Endothelial cell of umbilical vein (primary cell): ENCODE measurements at regions not wholly inside any gene's neighbourhood (a gene's known extent, or its start where the extent isn't known, plus 50 kb on each side); places are given as distances from the start of the nearest gene placed in this dataset.

Source experiments
- BruUV-seq: library from RNA; stranded (reverse); fragments of 400-500 nt; replicated peaks from 2 replicates; lab custom pipeline; 2021; lab: Mats Ljungman, UMichigan
- CTCF ChIA-PET: fragments of 300-600, 350-600 bp; sonication (Branson Sonifier 250); formaldehyde crosslinking; loops from one replicate; lab custom pipeline; 2021; ENCODE audit warnings: antibody characterized with exemption, inconsistent platforms; lab: Charles Lee
- POLR2A ChIA-PET: fragments of 300-600, 350-600 bp; sonication (Branson Sonifier 250); formaldehyde crosslinking; loops from one replicate; lab custom pipeline; 2021; ENCODE audit warnings: antibody characterized with exemption, inconsistent platforms; lab: Charles Lee
- DNase-seq: peaks from one replicate; pipeline ENCODE4 v3.0.0-alpha.2; 2011; ENCODE audit warnings: low read depth, low spot score
- FAIRE-seq: peaks from 2 replicates; lab custom pipeline; 2011; peaks lifted over from hg19 to GRCh38; lab: Jason Lieb, UNC
- H2AFZ ChIP-seq: 2 replicates; pipeline ENCODE4 v1.6.0; 2012; ENCODE audit warnings: low read depth, low read length, control low read depth, inconsistent platforms
- H3K27ac ChIP-seq: 2 replicates; pipeline ENCODE4 v1.5.1; 2011; ENCODE audit warnings: low read depth, mild to moderate bottlenecking, control low read depth, low read length, moderate library complexity; ENCODE audit not compliant: insufficient read depth
- H3K27me3 ChIP-seq, 2 experiments: 2 replicates each; pipeline versions ENCODE4 v1.6.0 to v1.6.1; 2011; ENCODE audit warnings: low read length in 2 of 2, mixed read lengths in 1 of 2; ENCODE audit not compliant: control insufficient read depth in 2 of 2, insufficient read depth in 2 of 2
- H3K36me3 ChIP-seq, 2 experiments: 2 replicates in 1 of 2; 3 replicates in 1 of 2; pipeline ENCODE4 v1.5.1; 2011; ENCODE audit warnings: low read length in 2 of 2, mild to moderate bottlenecking in 1 of 2, moderate library complexity in 1 of 2; ENCODE audit not compliant: control insufficient read depth in 2 of 2, insufficient read depth in 2 of 2; ENCODE audit errors: extremely low read depth in 1 of 2
- H3K4me1 ChIP-seq: 3 replicates; pipeline ENCODE4 v1.5.1; 2011; ENCODE audit warnings: mild to moderate bottlenecking, low read length; ENCODE audit not compliant: control insufficient read depth, insufficient read depth; ENCODE audit errors: extremely low read depth
- H3K4me2 ChIP-seq: 2 replicates; pipeline ENCODE4 v1.6.1; 2011; ENCODE audit warnings: low read length, control low read depth, mixed read lengths; ENCODE audit not compliant: insufficient read depth
- H3K4me3 ChIP-seq, 3 experiments: fragments of 200-600 bp in 1 of 3; sonication (generic), shearing (Covaris generic) in 1 of 3; replicated peaks in 1 of 3; 2 replicates each; pipeline ENCODE4 v1.5.1; 2011 to 2016; ENCODE audit warnings: control low read depth in 3 of 3, low read length in 3 of 3, mild to moderate bottlenecking in 2 of 3, inconsistent platforms in 1 of 3, low read depth in 1 of 3, moderate library complexity in 1 of 3; ENCODE audit not compliant: insufficient read depth in 1 of 3
- H3K79me2 ChIP-seq: 2 replicates; pipeline ENCODE4 v1.6.0; 2012; ENCODE audit warnings: low read length, inconsistent platforms; ENCODE audit not compliant: control insufficient read depth, insufficient read depth
- H3K9ac ChIP-seq: replicated peaks from 2 replicates; pipeline ENCODE3; 2011; ENCODE audit warnings: low read length, control low read depth; ENCODE audit not compliant: insufficient read depth; ENCODE audit errors: extremely low read depth
- H3K9me1 ChIP-seq: replicated peaks from 3 replicates; pipeline ENCODE4 v1.6.0; 2011; ENCODE audit warnings: mild to moderate bottlenecking, low read length; ENCODE audit not compliant: control insufficient read depth, insufficient read depth; ENCODE audit errors: extremely low read depth
- H3K9me3 ChIP-seq: replicated peaks from 2 replicates; pipeline ENCODE4 v1.5.1; 2012; ENCODE audit warnings: low read length, inconsistent platforms; ENCODE audit not compliant: control insufficient read depth, insufficient read depth
- H4K20me1 ChIP-seq: replicated peaks from 2 replicates; pipeline ENCODE3; 2011; ENCODE audit warnings: mild to moderate bottlenecking, low read length; ENCODE audit not compliant: control insufficient read depth, insufficient read depth; ENCODE audit errors: extremely low read depth
- EZH2 ChIP-seq: IDR thresholded peaks from 2 replicates; pipeline ENCODE4 v1.6.1; 2012; ENCODE audit warnings: borderline replicate concordance, low read depth, mild to moderate bottlenecking, moderate library complexity, low read length, inconsistent platforms; ENCODE audit not compliant: severe bottlenecking
- FOS ChIP-seq: IDR thresholded peaks from 2 replicates; pipeline ENCODE4 v1.6.1; 2011; ENCODE audit warnings: mild to moderate bottlenecking, low read length, moderate library complexity, borderline replicate concordance; ENCODE audit not compliant: insufficient read depth
- GATA2 ChIP-seq: IDR thresholded peaks from 2 replicates; pipeline ENCODE4 v1.7.0; 2011; ENCODE audit warnings: low read depth, mild to moderate bottlenecking, moderate library complexity, mixed read lengths, low read length; ENCODE audit not compliant: insufficient read length, insufficient read depth
- JUN ChIP-seq: IDR thresholded peaks from 2 replicates; pipeline ENCODE4 v1.6.1; 2011; ENCODE audit warnings: borderline replicate concordance, low read depth; ENCODE audit not compliant: insufficient read length, insufficient read depth
- MYC ChIP-seq: IDR thresholded peaks from one replicate; pipeline ENCODE4 v1.6.1; 2011; ENCODE audit warnings: mild to moderate bottlenecking, low read depth, low read length
- POLR2A ChIP-seq: IDR thresholded peaks from 2 replicates; pipeline ENCODE4 v1.6.1; 2012; ENCODE audit warnings: low read depth, mild to moderate bottlenecking, control low read depth, low read length
- POLR2AphosphoS5 ChIP-seq: IDR thresholded peaks from 2 replicates; pipeline ENCODE4 v1.6.1; 2012; ENCODE audit warnings: low read depth, mild to moderate bottlenecking, control low read depth, low read length, moderate library complexity; ENCODE audit not compliant: insufficient read depth
- dilution Hi-C: fragments of 300-500 bp; cut with MboI; formaldehyde crosslinking; loops from one replicate; pipeline ENCODE4 v1.15.0; 2019; ENCODE audit warnings: low sequenced_read_pairs; ENCODE audit not compliant: extremely low pct_ligation_motif_present
- intact Hi-C: fragments of 100-400 bp; cut with micrococcal nuclease; formaldehyde crosslinking; loops from one replicate; pipeline ENCODE4 v1.10.0; 2022
- TF ChIP-seq, protein P1 (sequence below): IDR thresholded peaks from 2 replicates; pipeline ENCODE4 v1.6.1; 2011; ENCODE audit not compliant: insufficient read depth, insufficient read length
- TF ChIP-seq, protein P2 (sequence below), 2 donors: IDR thresholded peaks; 1 replicate in 1 of 2; 2 replicates in 1 of 2; pipeline ENCODE4 v1.5.1; 2011; ENCODE audit warnings: low read length in 2 of 2, mild to moderate bottlenecking in 2 of 2, moderate library complexity in 2 of 2, control low read depth in 1 of 2, inconsistent platforms in 1 of 2, low read depth in 1 of 2; ENCODE audit not compliant: insufficient read depth in 1 of 2; ENCODE audit errors: extremely low read depth in 1 of 2

DNA sequence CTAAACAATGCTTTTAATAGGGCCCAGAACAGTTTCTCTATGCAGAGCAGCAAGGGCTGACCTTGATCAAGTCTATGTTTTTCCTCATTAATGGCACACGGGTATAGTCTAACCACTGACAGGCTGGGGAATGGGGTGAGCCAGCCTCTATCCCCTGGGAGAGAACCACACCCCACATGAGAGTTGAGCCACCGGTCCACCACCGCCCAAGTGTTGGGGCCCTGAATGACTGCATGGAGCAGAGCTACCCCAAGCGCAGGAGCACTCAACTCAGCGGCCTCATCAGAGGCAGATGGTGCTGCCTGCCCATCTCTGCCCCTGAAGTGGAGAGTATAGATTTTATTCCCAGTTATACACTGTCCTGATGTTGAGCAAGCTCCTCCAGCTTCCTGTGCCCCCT, 247.9 kb upstream of the IRX1 start:
- no peaks in the 10 kb centered on the region for H4K20me1 ChIP-seq
- ChIA-PET POLR2A (no interaction called here), CTCF (no interaction called here)
- TF ChIP-seq POLR2A = no peak
- FAIRE-seq = no peak
- no TSS peak for BruUV-seq
- no peaks in the 10 kb centered on the region for H3K4me1 ChIP-seq
- no peak for DNase-seq
- intact Hi-C loops (no loop called here), dilution Hi-C loops (no loop called here)
- no peaks in the 10 kb centered on the region for H3K36me3 ChIP-seq
- H3K79me2 ChIP-seq = no peaks in the 10 kb centered on the region
- H3K4me2 ChIP-seq = no peak overlapping the region
- H3K27ac ChIP-seq = no peak overlapping the region
- peaks cover 9% of the 10 kb centered on the region for H3K9me3 ChIP-seq
- H3K4me3 ChIP-seq = no peak overlapping the region
- H2AFZ ChIP-seq = no peak overlapping the region
- no peaks in the 10 kb centered on the region for H3K9me1 ChIP-seq
- H3K27me3 ChIP-seq = no peaks in the 10 kb centered on the region
- no peak overlapping the region for H3K9ac ChIP-seq

DNA sequence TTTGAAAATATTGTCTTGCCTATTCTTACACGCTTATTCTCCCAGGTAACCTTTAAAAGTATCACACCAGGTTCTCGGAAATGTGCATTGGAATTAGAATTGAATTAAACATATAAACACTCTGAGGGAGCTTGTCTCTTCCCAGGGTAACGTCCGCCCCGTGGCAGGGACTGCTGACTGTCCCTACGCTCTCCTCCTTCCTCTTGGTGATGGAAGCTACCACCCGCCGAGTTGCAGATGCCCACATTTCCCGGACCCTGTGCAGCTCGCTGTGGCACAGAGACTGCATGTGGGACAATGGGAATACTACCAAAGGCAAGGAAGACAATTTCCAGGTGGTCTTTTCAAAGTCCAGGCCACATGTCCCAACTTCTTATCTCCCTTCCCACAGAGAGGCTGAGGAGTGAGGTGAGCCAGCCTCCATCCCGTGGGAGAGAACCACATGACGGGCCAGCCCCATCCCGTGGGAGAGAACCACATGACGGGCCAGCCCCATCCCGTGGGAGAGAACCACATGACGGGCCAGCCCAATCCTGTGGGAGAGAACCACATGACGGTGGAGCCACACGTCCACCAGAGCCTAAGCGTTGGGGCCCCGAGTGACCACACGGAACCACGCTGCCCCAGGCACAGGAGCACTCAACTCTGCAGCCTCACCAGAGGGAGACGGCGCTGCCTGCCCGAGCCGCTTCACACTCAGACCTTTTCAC, 249.4 kb upstream of the IRX1 start:
- intact Hi-C loops (no loop called here), dilution Hi-C loops (no loop called here)
- Histone ChIP-seq H3K79me2 (no peaks in the 10 kb centered on the region), H3K4me3 (no peak overlapping the region), H3K9ac (no peak overlapping the region), H3K4me2 (no peak overlapping the region), H3K36me3 (no peaks in the 10 kb centered on the region), H3K9me1 (no peaks in the 10 kb centered on the region), H3K4me1 (no peaks in the 10 kb centered on the region), H3K27ac (no peak overlapping the region), H3K9me3 (peaks cover 5% of the 10 kb centered on the region), H4K20me1 (no peaks in the 10 kb centered on the region), H2AFZ (no peak overlapping the region), H3K27me3 (no peaks in the 10 kb centered on the region)
- FAIRE-seq (no peak), DNase-seq (no peak)
- ChIA-PET CTCF (no interaction called here), POLR2A (no interaction called here)
- no peak for TF ChIP-seq EZH2
- TF ChIP-seq GATA2 = no peak
- no peak for TF ChIP-seq MYC
- TF ChIP-seq FOS = no peak
- TF ChIP-seq POLR2AphosphoS5 = no peak
- TF ChIP-seq POLR2A = no peak
- TF ChIP-seq, protein P1, sequence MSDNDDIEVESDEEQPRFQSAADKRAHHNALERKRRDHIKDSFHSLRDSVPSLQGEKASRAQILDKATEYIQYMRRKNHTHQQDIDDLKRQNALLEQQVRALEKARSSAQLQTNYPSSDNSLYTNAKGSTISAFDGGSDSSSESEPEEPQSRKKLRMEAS = no peak
- TF ChIP-seq, protein P2, sequence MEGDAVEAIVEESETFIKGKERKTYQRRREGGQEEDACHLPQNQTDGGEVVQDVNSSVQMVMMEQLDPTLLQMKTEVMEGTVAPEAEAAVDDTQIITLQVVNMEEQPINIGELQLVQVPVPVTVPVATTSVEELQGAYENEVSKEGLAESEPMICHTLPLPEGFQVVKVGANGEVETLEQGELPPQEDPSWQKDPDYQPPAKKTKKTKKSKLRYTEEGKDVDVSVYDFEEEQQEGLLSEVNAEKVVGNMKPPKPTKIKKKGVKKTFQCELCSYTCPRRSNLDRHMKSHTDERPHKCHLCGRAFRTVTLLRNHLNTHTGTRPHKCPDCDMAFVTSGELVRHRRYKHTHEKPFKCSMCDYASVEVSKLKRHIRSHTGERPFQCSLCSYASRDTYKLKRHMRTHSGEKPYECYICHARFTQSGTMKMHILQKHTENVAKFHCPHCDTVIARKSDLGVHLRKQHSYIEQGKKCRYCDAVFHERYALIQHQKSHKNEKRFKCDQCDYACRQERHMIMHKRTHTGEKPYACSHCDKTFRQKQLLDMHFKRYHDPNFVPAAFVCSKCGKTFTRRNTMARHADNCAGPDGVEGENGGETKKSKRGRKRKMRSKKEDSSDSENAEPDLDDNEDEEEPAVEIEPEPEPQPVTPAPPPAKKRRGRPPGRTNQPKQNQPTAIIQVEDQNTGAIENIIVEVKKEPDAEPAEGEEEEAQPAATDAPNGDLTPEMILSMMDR (IDR thresholded peaks at IDR 0.05; ENCODE audit: extremely low read depth in 1 of 2, insufficient read depth in 1 of 2, low read depth in 1 of 2, low read length in 2 of 2) = no peak
- no peak for TF ChIP-seq JUN
- no TSS peak for BruUV-seq
